Ishikawa (cell line): ENCODE measurements at regions not wholly inside any gene's neighbourhood (a gene's known extent, or its start where the extent isn't known, plus 50 kb on each side); places are given as distances from the start of the nearest gene placed in this dataset.

Source experiments
- CEBPB ChIP-seq: IDR thresholded peaks from 2 replicates; pipeline ENCODE4 v1.6.1; 2012
- CREB1 ChIP-seq: IDR thresholded peaks from 2 replicates; pipeline ENCODE4 v1.6.1; 2012; ENCODE audit warnings: low read depth
- EGR1 ChIP-seq: IDR thresholded peaks from 2 replicates; pipeline ENCODE4 v1.6.1; 2012
- EP300 ChIP-seq: IDR thresholded peaks from 2 replicates; pipeline ENCODE4 v1.6.1; 2012; ENCODE audit warnings: borderline replicate concordance
- FOXM1 ChIP-seq: IDR thresholded peaks from 2 replicates; pipeline ENCODE4 v1.6.1; 2012; ENCODE audit warnings: low read depth, borderline replicate concordance
- NFIC ChIP-seq: IDR thresholded peaks from 2 replicates; pipeline ENCODE4 v1.6.1; 2012
- RAD21 ChIP-seq: IDR thresholded peaks from 2 replicates; pipeline ENCODE4 v1.6.1; 2012; ENCODE audit warnings: low read depth
- TAF1 ChIP-seq: IDR thresholded peaks from 2 replicates; pipeline ENCODE4 v1.6.1; 2012; ENCODE audit warnings: low read depth, mild to moderate bottlenecking
- TCF12 ChIP-seq: IDR thresholded peaks from 2 replicates; pipeline ENCODE4 v1.6.1; 2012; ENCODE audit warnings: low read depth
- TEAD4 ChIP-seq: IDR thresholded peaks from 2 replicates; pipeline ENCODE4 v1.6.1; 2012
- YY1 ChIP-seq: IDR thresholded peaks from 2 replicates; pipeline ENCODE4 v1.6.1; 2012; ENCODE audit warnings: low read depth
- ZBTB7A ChIP-seq: IDR thresholded peaks from 2 replicates; pipeline ENCODE4 v1.6.1; 2012; ENCODE audit warnings: low read depth
- TF ChIP-seq, protein P1 (sequence below): IDR thresholded peaks from 2 replicates; pipeline ENCODE4 v1.6.1; 2012
- TF ChIP-seq, protein P2 (sequence below): IDR thresholded peaks from 2 replicates; pipeline ENCODE4 v1.6.1; 2012; ENCODE audit warnings: low read depth, mild to moderate bottlenecking
- TF ChIP-seq, protein P3 (sequence below): IDR thresholded peaks from 2 replicates; pipeline ENCODE4 v1.6.1; 2012

DNA sequence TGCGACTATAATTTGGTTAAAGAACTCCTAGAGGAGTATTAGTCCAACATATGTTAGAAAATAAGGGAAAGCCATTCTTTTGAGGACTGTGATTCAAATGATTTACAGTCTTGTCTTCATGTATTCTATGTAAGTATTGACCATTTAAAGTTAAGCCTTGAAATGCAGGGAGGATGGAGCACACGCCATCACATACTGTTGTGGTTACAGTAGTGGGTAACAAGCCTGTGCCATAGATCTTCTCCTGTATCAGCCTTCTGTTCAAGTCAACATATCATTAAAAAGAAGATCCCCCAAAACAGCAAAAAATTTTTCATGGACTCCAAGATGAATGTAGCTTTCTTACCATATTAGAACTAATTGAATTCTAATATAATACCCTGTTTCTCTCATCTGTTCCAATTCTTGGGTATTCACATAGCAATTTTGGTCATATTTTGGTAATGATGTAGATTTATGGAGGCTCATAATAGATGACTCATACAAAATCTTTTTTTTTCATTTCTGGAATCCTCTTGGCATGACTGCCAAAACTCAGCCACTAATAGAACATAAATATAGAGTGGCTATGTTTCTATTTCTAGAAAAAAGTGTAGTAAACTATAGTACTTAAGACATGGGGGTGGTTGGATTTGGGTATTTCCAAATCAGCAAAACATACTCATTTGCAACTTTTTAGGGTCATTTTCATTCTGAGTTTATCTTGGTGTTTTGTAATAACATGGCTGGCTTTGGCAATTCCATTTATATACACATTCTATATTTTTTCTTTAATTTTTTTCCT lies 413.5 kb downstream of the BCKDHB start:
- TF ChIP-seq ZBTB7A, result no peak
- no peak for TF ChIP-seq CEBPB
- no peak for TF ChIP-seq TCF12
- no peak for TF ChIP-seq TEAD4
- TF ChIP-seq EGR1, result no peak
- no peak for TF ChIP-seq FOXM1
- TF ChIP-seq, protein P1, sequence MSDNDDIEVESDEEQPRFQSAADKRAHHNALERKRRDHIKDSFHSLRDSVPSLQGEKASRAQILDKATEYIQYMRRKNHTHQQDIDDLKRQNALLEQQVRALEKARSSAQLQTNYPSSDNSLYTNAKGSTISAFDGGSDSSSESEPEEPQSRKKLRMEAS, result no peak
- TF ChIP-seq YY1, result no peak
- TF ChIP-seq RAD21, result no peak
- TF ChIP-seq, protein P2, sequence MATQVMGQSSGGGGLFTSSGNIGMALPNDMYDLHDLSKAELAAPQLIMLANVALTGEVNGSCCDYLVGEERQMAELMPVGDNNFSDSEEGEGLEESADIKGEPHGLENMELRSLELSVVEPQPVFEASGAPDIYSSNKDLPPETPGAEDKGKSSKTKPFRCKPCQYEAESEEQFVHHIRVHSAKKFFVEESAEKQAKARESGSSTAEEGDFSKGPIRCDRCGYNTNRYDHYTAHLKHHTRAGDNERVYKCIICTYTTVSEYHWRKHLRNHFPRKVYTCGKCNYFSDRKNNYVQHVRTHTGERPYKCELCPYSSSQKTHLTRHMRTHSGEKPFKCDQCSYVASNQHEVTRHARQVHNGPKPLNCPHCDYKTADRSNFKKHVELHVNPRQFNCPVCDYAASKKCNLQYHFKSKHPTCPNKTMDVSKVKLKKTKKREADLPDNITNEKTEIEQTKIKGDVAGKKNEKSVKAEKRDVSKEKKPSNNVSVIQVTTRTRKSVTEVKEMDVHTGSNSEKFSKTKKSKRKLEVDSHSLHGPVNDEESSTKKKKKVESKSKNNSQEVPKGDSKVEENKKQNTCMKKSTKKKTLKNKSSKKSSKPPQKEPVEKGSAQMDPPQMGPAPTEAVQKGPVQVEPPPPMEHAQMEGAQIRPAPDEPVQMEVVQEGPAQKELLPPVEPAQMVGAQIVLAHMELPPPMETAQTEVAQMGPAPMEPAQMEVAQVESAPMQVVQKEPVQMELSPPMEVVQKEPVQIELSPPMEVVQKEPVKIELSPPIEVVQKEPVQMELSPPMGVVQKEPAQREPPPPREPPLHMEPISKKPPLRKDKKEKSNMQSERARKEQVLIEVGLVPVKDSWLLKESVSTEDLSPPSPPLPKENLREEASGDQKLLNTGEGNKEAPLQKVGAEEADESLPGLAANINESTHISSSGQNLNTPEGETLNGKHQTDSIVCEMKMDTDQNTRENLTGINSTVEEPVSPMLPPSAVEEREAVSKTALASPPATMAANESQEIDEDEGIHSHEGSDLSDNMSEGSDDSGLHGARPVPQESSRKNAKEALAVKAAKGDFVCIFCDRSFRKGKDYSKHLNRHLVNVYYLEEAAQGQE, result no peak
- TF ChIP-seq EP300, result no peak
- TF ChIP-seq CREB1, result no peak
- TF ChIP-seq TAF1, result no peak
- TF ChIP-seq, protein P3, sequence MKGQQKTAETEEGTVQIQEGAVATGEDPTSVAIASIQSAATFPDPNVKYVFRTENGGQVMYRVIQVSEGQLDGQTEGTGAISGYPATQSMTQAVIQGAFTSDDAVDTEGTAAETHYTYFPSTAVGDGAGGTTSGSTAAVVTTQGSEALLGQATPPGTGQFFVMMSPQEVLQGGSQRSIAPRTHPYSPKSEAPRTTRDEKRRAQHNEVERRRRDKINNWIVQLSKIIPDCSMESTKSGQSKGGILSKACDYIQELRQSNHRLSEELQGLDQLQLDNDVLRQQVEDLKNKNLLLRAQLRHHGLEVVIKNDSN, result no peak
- TF ChIP-seq NFIC, result no peak

DNA sequence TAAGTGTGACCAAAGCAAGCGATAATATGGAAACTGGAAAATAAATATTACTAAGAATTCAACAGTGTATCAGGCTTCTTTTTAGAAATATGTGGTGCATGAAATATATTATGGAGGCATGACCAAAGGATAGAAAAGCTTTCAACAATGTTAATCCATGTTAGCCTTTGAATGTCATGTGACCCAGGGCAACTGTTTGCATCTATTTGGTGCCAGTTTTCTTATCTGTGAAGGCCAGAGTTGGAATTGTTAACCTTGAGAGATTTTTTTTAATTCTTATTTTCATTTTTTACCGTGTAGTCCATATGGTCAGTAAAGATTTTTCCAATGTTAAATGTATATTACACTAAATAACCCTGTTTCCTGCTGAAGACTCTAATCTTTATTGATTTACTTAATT lies 411.1 kb downstream of the BCKDHB start:
- no peak for TF ChIP-seq ZBTB7A
- TF ChIP-seq, protein P1, result no peak
- TF ChIP-seq EGR1, result no peak
- TF ChIP-seq TCF12, result no peak
- no peak for TF ChIP-seq EP300
- TF ChIP-seq, protein P3, result no peak
- no peak for TF ChIP-seq TEAD4

DNA sequence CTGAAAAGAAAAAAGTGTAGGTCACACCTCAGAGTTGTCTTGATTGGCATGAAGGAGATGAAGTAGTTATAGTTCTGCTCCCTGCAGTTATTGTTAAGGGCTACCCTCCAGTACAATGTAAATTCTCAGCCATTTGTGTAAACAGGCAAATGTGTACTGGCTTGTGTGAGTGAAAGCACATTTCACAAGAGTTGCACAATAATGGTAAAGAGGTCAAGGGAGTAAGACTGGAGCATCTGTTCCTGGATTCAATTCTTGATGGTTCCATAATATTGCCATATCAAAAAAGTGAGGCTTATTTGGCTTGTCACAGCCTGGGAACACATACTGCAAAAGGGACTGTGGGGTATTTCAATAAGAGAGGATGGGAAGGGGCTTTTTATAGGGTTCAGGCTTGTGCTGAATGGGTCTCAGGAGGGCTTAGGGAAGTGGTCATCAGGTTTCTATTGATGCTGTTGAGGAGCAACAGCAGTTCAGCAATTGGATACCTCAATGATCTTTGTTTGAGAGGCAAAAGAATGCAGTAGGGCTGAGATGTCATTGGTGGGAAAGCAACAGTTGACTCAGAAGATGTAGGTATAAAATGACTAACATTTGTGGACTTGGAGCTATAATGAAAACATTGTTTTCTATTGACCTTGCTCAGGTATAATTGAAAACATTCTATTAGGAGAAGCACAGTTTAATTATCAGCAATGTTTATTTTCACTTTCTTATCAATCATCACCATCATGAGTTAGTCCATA lies 402.6 kb downstream of the BCKDHB start:
- TF ChIP-seq CREB1 (no peak), TEAD4 (no peak), TCF12 (no peak), EGR1 (no peak), NFIC (no peak), CEBPB (no peak), EP300 (no peak), FOXM1 (no peak), TAF1 (no peak), RAD21 (no peak), YY1 (no peak), ZBTB7A (no peak)
- TF ChIP-seq, protein P3, result no peak
- TF ChIP-seq, protein P1, result no peak
- TF ChIP-seq, protein P2, result no peak

DNA sequence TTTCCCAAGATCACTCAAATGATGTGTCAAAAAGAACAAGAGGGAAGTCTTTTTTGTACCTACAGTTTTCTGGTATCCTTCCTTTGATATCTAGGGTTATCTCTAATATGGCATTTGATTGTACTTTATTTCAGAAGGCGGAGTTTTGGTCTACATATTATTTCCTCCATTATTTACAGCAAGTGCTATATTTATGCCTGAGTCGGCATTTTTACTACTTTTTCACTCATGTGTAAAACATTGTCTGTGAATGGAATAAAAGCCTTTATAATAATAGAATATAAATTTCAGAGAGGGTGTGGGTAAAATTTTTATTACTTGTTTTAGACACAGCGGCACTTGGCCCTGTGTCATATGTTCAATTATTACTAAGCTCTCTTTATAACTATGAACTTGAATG lies 398.4 kb downstream of the BCKDHB start:
- TF ChIP-seq TCF12, result no peak
- TF ChIP-seq, protein P2, result no peak
- no peak for TF ChIP-seq RAD21
- TF ChIP-seq YY1, result no peak
- no peak for TF ChIP-seq CREB1
- no peak for TF ChIP-seq EGR1
- TF ChIP-seq EP300, result no peak
- TF ChIP-seq, protein P3, result no peak
- no peak for TF ChIP-seq FOXM1
- no peak for TF ChIP-seq CEBPB
- TF ChIP-seq, protein P1, result no peak
- TF ChIP-seq ZBTB7A, result no peak
- no peak for TF ChIP-seq NFIC
- TF ChIP-seq TAF1, result no peak
- TF ChIP-seq TEAD4, result no peak
